BLaER1 (cell line): ENCODE measurements at regions not wholly inside any gene's neighbourhood (a gene's known extent, or its start where the extent isn't known, plus 50 kb on each side); places are given as distances from the start of the nearest gene placed in this dataset.
"Not testable (repeated sequence)": the region's sequence is repeated elsewhere in the genome, so short reads cannot be mapped to it uniquely, and the experiment has no call there.

Source experiments
- H3K27ac ChIP-seq: shearing (Covaris generic); formaldehyde crosslinking; 2 replicates; pipeline ENCODE4 v1.8.1; 2022
- H3K27me3 ChIP-seq: shearing (Covaris generic); formaldehyde crosslinking; 2 replicates; pipeline ENCODE4 v1.8.1; 2022
- H3K36me3 ChIP-seq: shearing (Covaris generic); formaldehyde crosslinking; 2 replicates; pipeline ENCODE4 v1.8.1; 2022
- H3K4me1 ChIP-seq: shearing (Covaris generic); formaldehyde crosslinking; 2 replicates; pipeline ENCODE4 v1.8.1; 2022
- H3K4me2 ChIP-seq: shearing (Covaris generic); formaldehyde crosslinking; 2 replicates; pipeline ENCODE4 v1.8.1; 2022
- H3K4me3 ChIP-seq: shearing (Covaris generic); formaldehyde crosslinking; 2 replicates; pipeline ENCODE4 v1.8.1; 2022
- H3K9ac ChIP-seq: shearing (Covaris generic); formaldehyde crosslinking; 2 replicates; pipeline ENCODE4 v1.8.1; 2022
- H3K9me3 ChIP-seq: shearing (Covaris generic); formaldehyde crosslinking; 2 replicates; pipeline ENCODE4 v1.8.1; 2022
- H4K20me1 ChIP-seq: shearing (Covaris generic); formaldehyde crosslinking; 2 replicates; pipeline ENCODE4 v1.8.1; 2022
- Cebpa-rat ChIP-seq: shearing (Covaris generic); IDR thresholded peaks from 2 replicates; pipeline ENCODE4 v1.8.1; 2022

GRCh38 chr3:193140381-193140780 lies 100.6 kb upstream of the PLAAT1 start:
- TF ChIP-seq Cebpa-rat, result no peak
- peak overlapping the region; percentile 46 for H3K4me2 ChIP-seq

GRCh38 chr3:193145248-193145647 lies 95.8 kb upstream of the PLAAT1 start:
- peaks cover 5% of the 10 kb centered on the region for H3K4me1 ChIP-seq
- no peaks in the 10 kb centered on the region for H3K9me3 ChIP-seq
- no peak for TF ChIP-seq Cebpa-rat
- H3K9ac ChIP-seq, result no peak overlapping the region
- no peaks in the 10 kb centered on the region for H3K36me3 ChIP-seq
- H3K27me3 ChIP-seq, result no peaks in the 10 kb centered on the region
- no peak overlapping the region for H3K27ac ChIP-seq
- H4K20me1 ChIP-seq, result no peaks in the 10 kb centered on the region
- no peak overlapping the region for H3K4me2 ChIP-seq
- no peak overlapping the region for H3K4me3 ChIP-seq

More at GRCh38 chr3:193140381-193140780, 100.6 kb upstream of the PLAAT1 start:
- Histone ChIP-seq H3K36me3 (no peaks in the 10 kb centered on the region), H3K4me3 (no peak overlapping the region), H4K20me1 (no peaks in the 10 kb centered on the region), H3K4me1 (peaks cover 9% of the 10 kb centered on the region), H3K9ac (no peak overlapping the region), H3K27me3 (no peaks in the 10 kb centered on the region), H3K9me3 (no peaks in the 10 kb centered on the region), H3K27ac (no peak overlapping the region)

GRCh38 chr3:193148688-193149473 lies 92.1 kb upstream of the PLAAT1 start:
- no peak for TF ChIP-seq Cebpa-rat
- H3K4me3 ChIP-seq, result no peak overlapping the region
- H4K20me1 ChIP-seq, result no peaks in the 10 kb centered on the region
- H3K4me1 ChIP-seq, result no peaks in the 10 kb centered on the region
- no peaks in the 10 kb centered on the region for H3K36me3 ChIP-seq
- H3K4me2 ChIP-seq, result no peak overlapping the region
- no peak overlapping the region for H3K9ac ChIP-seq
- no peak overlapping the region for H3K27ac ChIP-seq
- H3K27me3 ChIP-seq, result no peaks in the 10 kb centered on the region
- no peaks in the 10 kb centered on the region for H3K9me3 ChIP-seq

GRCh38 chr3:193149998-193150397 lies 91.0 kb upstream of the PLAAT1 start:
- no peak for TF ChIP-seq Cebpa-rat
- Histone ChIP-seq H3K27ac (no peak overlapping the region), H3K9ac (no peak overlapping the region), H3K36me3 (no peaks in the 10 kb centered on the region), H3K27me3 (no peaks in the 10 kb centered on the region), H3K4me3 (no peak overlapping the region), H4K20me1 (no peaks in the 10 kb centered on the region), H3K4me2 (no peak overlapping the region), H3K4me1 (no peaks in the 10 kb centered on the region), H3K9me3 (no peaks in the 10 kb centered on the region)

GRCh38 chr3:193155044-193155781 lies 85.8 kb upstream of the PLAAT1 start:
- not testable (repeated sequence) for H3K36me3 ChIP-seq, H3K27ac ChIP-seq, H4K20me1 ChIP-seq, H3K4me2 ChIP-seq, H3K27me3 ChIP-seq, H3K4me3 ChIP-seq, H3K9me3 ChIP-seq, H3K9ac ChIP-seq, H3K4me1 ChIP-seq

- no peaks in the 10 kb centered on the region for H3K9me3 ChIP-seq
- no peak overlapping the region for H3K4me2 ChIP-seq
- H3K4me1 ChIP-seq, result no peaks in the 10 kb centered on the region
- no peak overlapping the region for H3K9ac ChIP-seq
- no peak overlapping the region for H3K27ac ChIP-seq
- no peaks in the 10 kb centered on the region for H3K36me3 ChIP-seq
- H4K20me1 ChIP-seq, result no peaks in the 10 kb centered on the region
- TF ChIP-seq Cebpa-rat, result no peak
- no peak overlapping the region for H3K4me3 ChIP-seq
- no peaks in the 10 kb centered on the region for H3K27me3 ChIP-seq
Observed at GRCh38 chr3:193157051-193157450, 84.0 kb upstream of the PLAAT1 start.

GRCh38 chr3:193165431-193166120 lies 75.4 kb upstream of the PLAAT1 start:
- Histone ChIP-seq H3K4me2 (no peak overlapping the region), H3K36me3 (no peaks in the 10 kb centered on the region)
- no peak for TF ChIP-seq Cebpa-rat

GRCh38 chr3:193168931-193169330 lies 72.1 kb upstream of the PLAAT1 start:
- Histone ChIP-seq H3K4me1 (no peaks in the 10 kb centered on the region), H4K20me1 (no peaks in the 10 kb centered on the region), H3K4me2 (no peak overlapping the region), H3K4me3 (no peak overlapping the region), H3K27ac (no peak overlapping the region), H3K9me3 (no peaks in the 10 kb centered on the region), H3K9ac (no peak overlapping the region), H3K27me3 (no peaks in the 10 kb centered on the region), H3K36me3 (no peaks in the 10 kb centered on the region)
- no peak for TF ChIP-seq Cebpa-rat

More at GRCh38 chr3:193165431-193166120, 75.4 kb upstream of the PLAAT1 start:
- Histone ChIP-seq H3K9me3 (no peaks in the 10 kb centered on the region), H3K4me1 (no peaks in the 10 kb centered on the region), H3K27me3 (no peaks in the 10 kb centered on the region), H3K9ac (no peak overlapping the region), H3K27ac (no peak overlapping the region), H4K20me1 (no peaks in the 10 kb centered on the region), H3K4me3 (no peak overlapping the region)

GRCh38 chr3:193174140-193174539 lies 66.9 kb upstream of the PLAAT1 start:
- Histone ChIP-seq H3K27me3 (no peaks in the 10 kb centered on the region), H4K20me1 (no peaks in the 10 kb centered on the region), H3K4me3 (no peak overlapping the region), H3K9me3 (no peaks in the 10 kb centered on the region), H3K9ac (no peak overlapping the region), H3K36me3 (no peaks in the 10 kb centered on the region), H3K4me1 (no peaks in the 10 kb centered on the region), H3K27ac (no peak overlapping the region), H3K4me2 (no peak overlapping the region)
- TF ChIP-seq Cebpa-rat, result no peak

- H4K20me1 ChIP-seq, H3K4me1 ChIP-seq, H3K4me3 ChIP-seq, H3K27ac ChIP-seq, H3K9me3 ChIP-seq, H3K27me3 ChIP-seq, H3K9ac ChIP-seq, H3K4me2 ChIP-seq, H3K36me3 ChIP-seq: not testable (repeated sequence)
Observed at GRCh38 chr3:193179332-193180012, 61.5 kb upstream of the PLAAT1 start.
